ENCODE measurements at regions not wholly inside any gene's neighbourhood (a gene's known extent, or its start where the extent isn't known, plus 50 kb on each side); places are given as distances from the start of the nearest gene placed in this dataset.

- TF ChIP-seq CTCF (IDR thresholded peaks at IDR 0.05), result no peak
- TF ChIP-seq POLR2A (IDR thresholded peaks at IDR 0.05), result no peak
- ATAC-seq (no peak), DNase-seq (no peak)
- Histone ChIP-seq H3K27me3 (no peaks in the 10 kb centered on the region), H3K36me3 (no peaks in the 10 kb centered on the region), H3K4me3 (no peak overlapping the region), H3K27ac (no peak overlapping the region), H3K9me3 (no peaks in the 10 kb centered on the region), H3K4me1 (no peaks in the 10 kb centered on the region)
- WGBS (ENCODE audit: insufficient coverage, low coverage, low lambda C conversion rate, missing lambda C conversion rate), result 92% methylated on average over 9 of the region's 9 CpGs
- intact Hi-C loops (cut with DNase I), result no loop called here
These were observed 90.6 kb downstream of the TLR5 start for GRCh38 chr1:223052462-223052861.

DNA sequence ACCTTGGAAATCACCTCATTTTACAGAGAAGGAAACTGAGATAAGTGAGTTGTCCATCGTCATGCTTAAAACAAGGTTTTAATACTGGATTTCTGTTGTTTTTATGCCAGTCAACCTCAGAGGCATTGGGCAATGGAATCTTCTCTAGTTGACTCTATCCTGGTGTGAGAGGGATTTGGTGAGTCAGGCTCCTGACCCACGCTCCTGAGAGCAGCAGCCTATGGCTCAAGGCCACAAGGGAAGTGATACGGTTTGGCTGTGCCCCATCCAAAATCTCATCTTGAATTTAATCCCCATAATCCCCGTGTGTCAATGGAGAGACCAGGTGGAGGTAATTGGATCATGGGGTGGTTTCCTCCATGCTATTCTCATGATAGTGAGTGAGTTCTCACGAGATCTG lies 90.1 kb downstream of the TLR5 start:
- H3K36me3 ChIP-seq, result no peaks in the 10 kb centered on the region
- ATAC-seq (no peak), DNase-seq (no peak)
- H3K4me1 ChIP-seq, result no peaks in the 10 kb centered on the region
- no peaks in the 10 kb centered on the region for H3K9me3 ChIP-seq
- H3K27me3 ChIP-seq, result no peaks in the 10 kb centered on the region
- TF ChIP-seq POLR2A (IDR thresholded peaks at IDR 0.05), result no peak
- WGBS (ENCODE audit: insufficient coverage, low coverage, low lambda C conversion rate, missing lambda C conversion rate), result 90% methylated on average over 4 of the region's 5 CpGs
- H3K27ac ChIP-seq, result no peak overlapping the region
- H3K4me3 ChIP-seq, result no peak overlapping the region
- intact Hi-C loops (cut with DNase I), result no loop called here

DNA sequence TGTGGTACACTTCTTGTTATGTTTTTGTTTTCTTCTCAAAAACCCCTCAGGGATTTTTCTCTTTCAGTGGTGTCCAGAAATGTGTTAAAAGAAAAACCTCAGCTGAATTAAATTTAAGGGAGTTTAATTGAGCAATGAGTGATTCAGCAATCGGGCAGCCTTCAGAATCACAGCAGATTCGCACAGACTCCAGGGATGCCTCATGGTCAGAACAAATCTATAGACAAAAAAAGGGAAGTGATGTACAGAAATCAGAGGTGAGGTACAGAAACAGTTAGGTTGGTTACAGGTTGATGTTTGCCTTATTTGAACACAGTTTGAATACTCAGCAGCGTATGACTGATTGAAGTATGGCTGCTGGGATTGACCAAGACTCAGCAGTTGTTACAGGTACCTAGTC lies 86.2 kb downstream of the TLR5 start:
- intact Hi-C loops (cut with DNase I), result no loop called here
- Histone ChIP-seq H3K36me3 (no peaks in the 10 kb centered on the region), H3K4me3 (no peak overlapping the region), H3K27me3 (no peaks in the 10 kb centered on the region), H3K4me1 (no peaks in the 10 kb centered on the region), H3K27ac (no peak overlapping the region), H3K9me3 (no peaks in the 10 kb centered on the region)
- TF ChIP-seq CTCF (IDR thresholded peaks at IDR 0.05), result no peak
- TF ChIP-seq POLR2A (IDR thresholded peaks at IDR 0.05), result no peak
- ATAC-seq, result no peak
- 90% methylated on average over 3 of the region's 3 CpGs for WGBS (ENCODE audit: insufficient coverage, low coverage, low lambda C conversion rate, missing lambda C conversion rate)
- no peak for DNase-seq

DNA sequence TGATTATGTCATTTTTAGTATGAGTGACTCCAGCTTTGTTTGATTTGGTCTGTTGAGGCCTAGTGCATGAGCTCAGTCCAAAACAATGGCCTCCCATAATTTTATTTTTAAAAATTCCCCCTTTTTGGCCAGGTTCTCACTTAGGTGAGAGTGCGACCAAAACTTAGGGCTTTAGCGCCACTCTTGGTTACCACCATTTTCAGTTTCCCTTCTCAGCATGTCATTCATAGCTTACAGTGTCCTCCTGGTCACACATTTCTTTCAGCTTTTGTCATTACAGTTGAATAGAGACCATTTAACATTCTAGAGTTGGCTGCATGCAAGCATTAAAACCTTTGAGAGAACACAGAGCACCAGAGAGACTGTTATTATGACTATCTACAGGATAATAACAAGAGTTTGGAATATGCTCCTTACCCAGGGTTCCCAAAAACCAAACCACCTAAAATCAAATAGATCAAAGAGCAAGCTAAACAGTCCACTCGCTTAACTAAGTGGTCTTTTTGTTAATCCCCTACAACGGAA lies 85.4 kb downstream of the TLR5 start:
- WGBS (ENCODE audit: insufficient coverage, low coverage, low lambda C conversion rate, missing lambda C conversion rate), result 95% methylated on average over 2 of the region's 4 CpGs
- H3K9me3 ChIP-seq, result no peaks in the 10 kb centered on the region
- no peak for TF ChIP-seq CTCF (IDR thresholded peaks at IDR 0.05)

More for the DNA sequence above, 85.4 kb downstream of the TLR5 start:
- DNase-seq (no peak), ATAC-seq (no peak)
- Histone ChIP-seq H3K27ac (no peak overlapping the region), H3K4me1 (no peaks in the 10 kb centered on the region), H3K36me3 (no peaks in the 10 kb centered on the region), H3K4me3 (no peak overlapping the region), H3K27me3 (no peaks in the 10 kb centered on the region)
- intact Hi-C loops (cut with DNase I), result no loop called here

Small RNAs in the stretch of these regions (small RNA-seq; reads per million reads assigned to genes)
- 0 reads per million in 2 experiments for gene NDUFB1P2

All from right lobe of liver (tissue), 6 donors.